ENCODE measurements at regions not wholly inside any gene's neighbourhood (a gene's known extent, or its start where the extent isn't known, plus 50 kb on each side); places are given as distances from the start of the nearest gene placed in this dataset.

- no peak for TF ChIP-seq CTCF (IDR thresholded peaks at IDR 0.05; ENCODE audit: borderline replicate concordance, extremely low read depth, insufficient read depth)
- no peaks in the 10 kb centered on the region for H3K9me3 ChIP-seq (ENCODE audit: control insufficient read depth in 2 of 3, insufficient read depth in 1 of 3, low read length in 3 of 3)
- no peak overlapping the region for H3K4me3 ChIP-seq (ENCODE audit: low read length in 3 of 3)
- no peaks in the 10 kb centered on the region for H3K4me1 ChIP-seq (ENCODE audit: control insufficient read depth in 2 of 3, insufficient read depth in 2 of 3, low read depth in 1 of 3, low read length in 3 of 3)
- no peaks in the 10 kb centered on the region for H3K27me3 ChIP-seq (ENCODE audit: control insufficient read depth, insufficient read depth, low read length)
- no peak for FAIRE-seq
- no peak for DNase-seq
- no peaks in the 10 kb centered on the region for H3K36me3 ChIP-seq (ENCODE audit: control insufficient read depth in 2 of 3, insufficient read depth in 3 of 3, low read length in 3 of 3)
- no peak overlapping the region for H3K27ac ChIP-seq (ENCODE audit: low read depth in 2 of 2, low read length in 2 of 2)
- intact Hi-C loops (cut with DNase I) = no loop called here
- H3K9ac ChIP-seq (ENCODE audit: low read length in 3 of 3) = no peak overlapping the region
These were observed 718.7 kb upstream of the SGO1 start for GRCh38 chr3:20904671-20905070.

GRCh38 chr3:20898962-20899361 is 713.0 kb upstream of the SGO1 start:
- intact Hi-C loops (cut with DNase I) = no loop called here
- no peak for TF ChIP-seq CTCF (IDR thresholded peaks at IDR 0.05; ENCODE audit: borderline replicate concordance, extremely low read depth, insufficient read depth)
- Histone ChIP-seq H3K4me3 (ENCODE audit: low read length in 3 of 3) (no peak overlapping the region), H3K36me3 (ENCODE audit: control insufficient read depth in 2 of 3, insufficient read depth in 3 of 3, low read length in 3 of 3) (no peaks in the 10 kb centered on the region), H3K9ac (ENCODE audit: low read length in 3 of 3) (no peak overlapping the region), H3K9me3 (ENCODE audit: control insufficient read depth in 2 of 3, insufficient read depth in 1 of 3, low read length in 3 of 3) (no peaks in the 10 kb centered on the region), H3K4me1 (ENCODE audit: control insufficient read depth in 2 of 3, insufficient read depth in 2 of 3, low read depth in 1 of 3, low read length in 3 of 3) (no peaks in the 10 kb centered on the region), H3K27me3 (ENCODE audit: control insufficient read depth, insufficient read depth, low read length) (no peaks in the 10 kb centered on the region), H3K27ac (ENCODE audit: low read depth in 2 of 2, low read length in 2 of 2) (no peak overlapping the region)
- FAIRE-seq (no peak), DNase-seq (no peak)

GRCh38 chr3:20890111-20890519 is 704.1 kb upstream of the SGO1 start:
- Histone ChIP-seq H3K27ac (ENCODE audit: low read depth in 2 of 2, low read length in 2 of 2) (no peak overlapping the region), H3K4me1 (ENCODE audit: control insufficient read depth in 2 of 3, insufficient read depth in 2 of 3, low read depth in 1 of 3, low read length in 3 of 3) (no peaks in the 10 kb centered on the region), H3K9me3 (ENCODE audit: control insufficient read depth in 2 of 3, insufficient read depth in 1 of 3, low read length in 3 of 3) (no peaks in the 10 kb centered on the region), H3K4me3 (ENCODE audit: low read length in 3 of 3) (no peak overlapping the region), H3K27me3 (ENCODE audit: control insufficient read depth, insufficient read depth, low read length) (no peaks in the 10 kb centered on the region), H3K9ac (ENCODE audit: low read length in 3 of 3) (no peak overlapping the region), H3K36me3 (ENCODE audit: control insufficient read depth in 2 of 3, insufficient read depth in 3 of 3, low read length in 3 of 3) (no peaks in the 10 kb centered on the region)
- TF ChIP-seq CTCF (IDR thresholded peaks at IDR 0.05; ENCODE audit: borderline replicate concordance, extremely low read depth, insufficient read depth) = no peak
- FAIRE-seq (no peak), DNase-seq (no peak)
- intact Hi-C loops (cut with DNase I) = no loop called here

GRCh38 chr3:20878691-20879090 is 692.7 kb upstream of the SGO1 start:
- H3K4me3 ChIP-seq (ENCODE audit: low read length in 3 of 3) = no peak overlapping the region
- TF ChIP-seq CTCF (IDR thresholded peaks at IDR 0.05; ENCODE audit: borderline replicate concordance, extremely low read depth, insufficient read depth) = no peak

More at GRCh38 chr3:20878691-20879090, 692.7 kb upstream of the SGO1 start:
- H3K9ac ChIP-seq (ENCODE audit: low read length in 3 of 3) = no peak overlapping the region
- no peaks in the 10 kb centered on the region for H3K9me3 ChIP-seq (ENCODE audit: control insufficient read depth in 2 of 3, insufficient read depth in 1 of 3, low read length in 3 of 3)
- FAIRE-seq (no peak), DNase-seq (peak in 2 of 5 donors; percentile 49 to 51)
- no peak overlapping the region for H3K27ac ChIP-seq (ENCODE audit: low read depth in 2 of 2, low read length in 2 of 2)
- no peaks in the 10 kb centered on the region for H3K27me3 ChIP-seq (ENCODE audit: control insufficient read depth, insufficient read depth, low read length)
- H3K4me1 ChIP-seq (ENCODE audit: control insufficient read depth in 2 of 3, insufficient read depth in 2 of 3, low read depth in 1 of 3, low read length in 3 of 3) = peaks cover 0 to 6% (median 0%) of the 10 kb centered on the region in 3 donors
- H3K36me3 ChIP-seq (ENCODE audit: control insufficient read depth in 2 of 3, insufficient read depth in 3 of 3, low read length in 3 of 3) = no peaks in the 10 kb centered on the region
- intact Hi-C loops (cut with DNase I) = no loop called here
